ENCODE measurements at regions not wholly inside any gene's neighbourhood (a gene's known extent, or its start where the extent isn't known, plus 50 kb on each side); places are given as distances from the start of the nearest gene placed in this dataset.

DNA sequence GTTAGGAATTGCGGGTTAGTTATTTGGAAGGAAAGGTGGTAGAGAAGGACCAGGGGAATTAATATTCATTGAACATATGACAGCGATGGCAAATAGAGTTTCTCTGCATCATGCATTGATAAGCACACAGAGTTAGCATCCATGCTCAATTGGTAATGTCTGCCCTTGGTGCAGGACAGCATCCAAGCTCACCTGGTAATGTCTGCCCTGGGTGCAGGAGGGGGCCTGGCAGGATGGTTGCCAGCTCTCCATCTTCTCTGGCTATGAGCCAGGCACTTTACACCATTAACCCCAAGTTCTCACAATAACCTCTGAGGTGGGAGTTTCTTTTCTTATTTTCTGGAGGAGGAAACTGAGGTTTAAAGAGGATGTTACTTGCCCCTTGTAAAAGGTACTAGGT, 50.4 kb upstream of the RBFOX2 start:
- H3K4me2 ChIP-seq (ENCODE audit: low read length): no peak overlapping the region
- no peak overlapping the region for H3K27ac ChIP-seq (ENCODE audit: low read depth, low read length)
- H3K36me3 ChIP-seq (ENCODE audit: control insufficient read depth in 1 of 2, insufficient read depth in 2 of 2, low read length in 2 of 2): no peaks in the 10 kb centered on the region
- no peaks in the 10 kb centered on the region for H4K20me1 ChIP-seq (ENCODE audit: insufficient read depth)
- no peaks in the 10 kb centered on the region for H3K9me2 ChIP-seq (ENCODE audit: insufficient read depth)
- no peaks in the 10 kb centered on the region for H3K4me1 ChIP-seq (ENCODE audit: control insufficient read depth in 1 of 2, insufficient read depth in 2 of 2, low read length in 2 of 2)
- no peak overlapping the region for H2AFZ ChIP-seq (ENCODE audit: low read depth, low read length, poor library complexity, severe bottlenecking)
- H3K9ac ChIP-seq (ENCODE audit: low read length): no peak overlapping the region
- ChIA-PET CTCF (interaction anchor here (6.0 kb wide), 1 partner anchor 13 kb away, joined by 55 read pairs; no protein-coding TSS in a partner anchor), RAD21 (ENCODE audit: low non-redundant PET in 1 of 2, low total read pairs in 2 of 2, uncharacterized antibody in 2 of 2, unreplicated experiment in 2 of 2) (no interaction called here), POLR2A (no interaction called here)
- H3K79me2 ChIP-seq (ENCODE audit: insufficient read depth, low read length): no peaks in the 10 kb centered on the region
- H3K27me3 ChIP-seq (ENCODE audit: insufficient read depth, low read length): no peaks in the 10 kb centered on the region
- BruUV-seq (replicated peaks): no TSS peak
- TF ChIP-seq, protein P1, sequence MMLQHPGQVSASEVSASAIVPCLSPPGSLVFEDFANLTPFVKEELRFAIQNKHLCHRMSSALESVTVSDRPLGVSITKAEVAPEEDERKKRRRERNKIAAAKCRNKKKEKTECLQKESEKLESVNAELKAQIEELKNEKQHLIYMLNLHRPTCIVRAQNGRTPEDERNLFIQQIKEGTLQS (IDR thresholded peaks at IDR 0.05): no peak
- TF ChIP-seq YY1 (IDR thresholded peaks at IDR 0.05; ENCODE audit: extremely low read depth, insufficient replicate concordance, low read depth, low read length) (no peak), POLR2AphosphoS5 (IDR thresholded peaks at IDR 0.05; ENCODE audit: low read depth, low read length) (no peak), FOSL1 (IDR thresholded peaks at IDR 0.05; ENCODE audit: low read depth) (no peak), ZNF274 (IDR thresholded peaks at IDR 0.05; ENCODE audit: low read depth, low read length) (no peak), ZFX (IDR thresholded peaks at IDR 0.05) (no peak)
- TF ChIP-seq, protein P2, sequence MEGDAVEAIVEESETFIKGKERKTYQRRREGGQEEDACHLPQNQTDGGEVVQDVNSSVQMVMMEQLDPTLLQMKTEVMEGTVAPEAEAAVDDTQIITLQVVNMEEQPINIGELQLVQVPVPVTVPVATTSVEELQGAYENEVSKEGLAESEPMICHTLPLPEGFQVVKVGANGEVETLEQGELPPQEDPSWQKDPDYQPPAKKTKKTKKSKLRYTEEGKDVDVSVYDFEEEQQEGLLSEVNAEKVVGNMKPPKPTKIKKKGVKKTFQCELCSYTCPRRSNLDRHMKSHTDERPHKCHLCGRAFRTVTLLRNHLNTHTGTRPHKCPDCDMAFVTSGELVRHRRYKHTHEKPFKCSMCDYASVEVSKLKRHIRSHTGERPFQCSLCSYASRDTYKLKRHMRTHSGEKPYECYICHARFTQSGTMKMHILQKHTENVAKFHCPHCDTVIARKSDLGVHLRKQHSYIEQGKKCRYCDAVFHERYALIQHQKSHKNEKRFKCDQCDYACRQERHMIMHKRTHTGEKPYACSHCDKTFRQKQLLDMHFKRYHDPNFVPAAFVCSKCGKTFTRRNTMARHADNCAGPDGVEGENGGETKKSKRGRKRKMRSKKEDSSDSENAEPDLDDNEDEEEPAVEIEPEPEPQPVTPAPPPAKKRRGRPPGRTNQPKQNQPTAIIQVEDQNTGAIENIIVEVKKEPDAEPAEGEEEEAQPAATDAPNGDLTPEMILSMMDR (IDR thresholded peaks at IDR 0.05 in 2 of 3, conservative IDR thresholded peaks at IDR 0.05 in 1 of 3; ENCODE audit: borderline replicate concordance in 1 of 3, insufficient read depth in 1 of 3, low read depth in 2 of 3, low read length in 2 of 3): no peak
- H3K9me3 ChIP-seq (ENCODE audit: control insufficient read depth in 1 of 2, insufficient read depth in 1 of 2, low read depth in 1 of 2, low read length in 2 of 2): no peaks in the 10 kb centered on the region
- ATAC-seq (no peak), DNase-seq (ENCODE audit: low read depth, low spot score) (no peak)
- intact Hi-C loops (cut with micrococcal nuclease): no loop called here
- no peak overlapping the region for H3K4me3 ChIP-seq (replicated peaks in 1 of 2; ENCODE audit: low read depth in 1 of 2, low read length in 2 of 2)

Data from HCT116 (cell line).